GM12878 (cell line): ENCODE measurements at regions not wholly inside any gene's neighbourhood (a gene's known extent, or its start where the extent isn't known, plus 50 kb on each side); places are given as distances from the start of the nearest gene placed in this dataset.

Experiments used
- ATAC-seq: fragments of 200-7000 bp; cut with Tn5 transposase; 3 replicates; pipeline ENCODE4 v1.9.1; 2020; ENCODE audit warnings: mild to moderate bottlenecking, moderate library complexity
- BruUV-seq: library from RNA; stranded (reverse); fragments of 400-500 nt; replicated peaks from 2 replicates; lab custom pipeline; 2021; lab: Mats Ljungman, UMichigan
- CTCF ChIA-PET: fragments of 300-600 bp; sonication (Branson Sonifier 250); formaldehyde crosslinking; extraction: SDS; loops from one replicate; lab custom pipeline; 2021; ENCODE audit warnings: inconsistent platforms; lab: Yijun Ruan, JAX
- POLR2A ChIA-PET: fragments of 350-600 bp; formaldehyde crosslinking; extraction: SDS; loops from one replicate; lab custom pipeline; 2021; ENCODE audit warnings: inconsistent platforms; lab: Charles Lee
- RAD21 ChIA-PET: fragments of 300-600 bp; sonication (Branson Sonifier 250); formaldehyde crosslinking; loops from one replicate; lab custom pipeline; 2023; ENCODE audit warnings: antibody characterized with exemption; ENCODE audit not compliant: unreplicated experiment; lab: Charles Lee
- SMC1A ChIA-PET: fragments of 300-600 bp; sonication (Branson Sonifier 250); formaldehyde crosslinking; loops from one replicate; lab custom pipeline; 2023; ENCODE audit not compliant: unreplicated experiment, uncharacterized antibody; lab: Charles Lee
- DNase-seq: peaks from one replicate; pipeline ENCODE4 v3.0.0-alpha.2; 2011; ENCODE audit warnings: low read depth, low spot score
- FAIRE-seq: peaks from 3 replicates; lab custom pipeline; 2011; peaks lifted over from hg19 to GRCh38; lab: Jason Lieb, UNC
- H2AFZ ChIP-seq: 2 replicates; pipeline ENCODE4 v1.6.0; 2011; ENCODE audit warnings: low read depth, low read length, control low read depth; ENCODE audit not compliant: control insufficient read depth
- H3K27ac ChIP-seq: 2 replicates; pipeline ENCODE4 v1.5.1; 2011; ENCODE audit warnings: control low read depth; ENCODE audit not compliant: control insufficient read depth, insufficient read depth
- H3K27me3 ChIP-seq, 2 experiments: replicated peaks in 1 of 2; 2 replicates each; pipeline versions ENCODE4 v1.6.0 to v1.6.1; 2011; ENCODE audit warnings: low read length in 1 of 2; ENCODE audit not compliant: control insufficient read depth in 2 of 2, insufficient read depth in 2 of 2
- H3K36me3 ChIP-seq, 2 experiments: 2 replicates each; pipeline ENCODE4 v1.5.1; 2011; ENCODE audit warnings: low read length in 1 of 2; ENCODE audit not compliant: control insufficient read depth in 2 of 2, insufficient read depth in 2 of 2
- H3K4me1 ChIP-seq: 2 replicates; pipeline ENCODE4 v1.6.1; 2011; ENCODE audit warnings: mild to moderate bottlenecking, low read length, moderate library complexity, mixed read lengths; ENCODE audit not compliant: control insufficient read depth, insufficient read depth
- H3K4me2 ChIP-seq: 2 replicates; pipeline ENCODE4 v1.6.0; 2011; ENCODE audit warnings: control low read depth; ENCODE audit not compliant: control insufficient read depth, insufficient read depth
- H3K4me3 ChIP-seq: fragments of 200-600 bp; sonication (generic); 2 replicates; pipeline ENCODE4 v1.5.1; 2016
- H3K79me2 ChIP-seq: 2 replicates; pipeline ENCODE4 v1.6.0; 2011; ENCODE audit warnings: low read length; ENCODE audit not compliant: control insufficient read depth, insufficient read depth
- H3K9ac ChIP-seq: 2 replicates; pipeline ENCODE4 v1.8.0; 2011; ENCODE audit warnings: low read length, control low read depth, mixed read lengths; ENCODE audit not compliant: control insufficient read depth, insufficient read depth
- H3K9me3 ChIP-seq: replicated peaks from 3 replicates; pipeline ENCODE4 v1.5.1; 2011; ENCODE audit warnings: mild to moderate bottlenecking, low read length; ENCODE audit not compliant: control insufficient read depth, insufficient read depth
- H4K20me1 ChIP-seq: 2 replicates; pipeline ENCODE4 v1.6.0; 2011; ENCODE audit not compliant: control insufficient read depth, insufficient read depth
- MLLT1 ChIP-seq: fragments of 450-650 bp; IDR thresholded peaks from 2 replicates; pipeline ENCODE4 v1.6.1; 2016; ENCODE audit warnings: mild to moderate bottlenecking
- PKNOX1 ChIP-seq: fragments of 450-650 bp; IDR thresholded peaks from 2 replicates; pipeline ENCODE4 v1.6.1; 2016; ENCODE audit warnings: mild to moderate bottlenecking
- SREBF2 ChIP-seq: IDR thresholded peaks from 2 replicates; pipeline ENCODE4 v1.6.1; 2012; ENCODE audit warnings: mild to moderate bottlenecking, low read length
- WGBS: methylation state at CpG from one replicate; pipeline ENCODE4 v1.1.6; 2016; ENCODE audit warnings: low lambda C conversion rate; ENCODE audit not compliant: insufficient replicate concordance, insufficient coverage; ENCODE audit errors: missing lambda C conversion rate; 5-methylcytosine and 5-hydroxymethylcytosine counted together
- in situ Hi-C: fragments of 300-500 bp; cut with MboI; formaldehyde crosslinking; loops from 9 replicates; pipeline ENCODE4 v1.14.3; 2018; ENCODE audit warnings: mixed read lengths
- intact Hi-C: fragments of 100-400 bp; cut with micrococcal nuclease; formaldehyde crosslinking; loops from one replicate; pipeline ENCODE4 v1.14.2; 2022; ENCODE audit not compliant: unreplicated experiment

- TF ChIP-seq MLLT1 = no peak
Measured at GRCh38 chr9:134495881-134496412, 145.7 kb upstream of the COL5A1 start (continued).

GRCh38 chr9:134496413-134497282 lies 145.0 kb upstream of the COL5A1 start:
- no peak for DNase-seq
- in situ Hi-C loops (no loop called here), intact Hi-C loops (no loop called here)
- H3K27ac ChIP-seq = no peak overlapping the region
- ChIA-PET POLR2A (no interaction called here), SMC1A (no interaction called here), RAD21 (no interaction called here), CTCF (interaction anchor here (1.2 kb wide), 1 partner anchor 35 kb away, joined by 5 read pairs; no protein-coding TSS in a partner anchor)
- no TSS peak for BruUV-seq
- TF ChIP-seq PKNOX1 (no peak), SREBF2 (no peak)
- no peak overlapping the region for H3K9ac ChIP-seq
- H3K4me3 ChIP-seq = no peak overlapping the region
- H3K36me3 ChIP-seq = no peaks in the 10 kb centered on the region
- no peak overlapping the region for H2AFZ ChIP-seq
- 33% methylated on average over 29 of the region's 29 CpGs for WGBS
- FAIRE-seq = no peak
- no peaks in the 10 kb centered on the region for H4K20me1 ChIP-seq
- ATAC-seq = no peak
- no peaks in the 10 kb centered on the region for H3K9me3 ChIP-seq
- no peaks in the 10 kb centered on the region for H3K79me2 ChIP-seq
- no peaks in the 10 kb centered on the region; a peak in 2 of 4 replicates for H3K27me3 ChIP-seq
- no peaks in the 10 kb centered on the region for H3K4me1 ChIP-seq
- H3K4me2 ChIP-seq = no peak overlapping the region
